Sigmoid colon (tissue), 3 donors: ENCODE measurements at regions not wholly inside any gene's neighbourhood (a gene's known extent, or its start where the extent isn't known, plus 50 kb on each side); places are given as distances from the start of the nearest gene placed in this dataset.

Experiments used
- POLR2A ChIP-seq, 2 donors: fragments of 450-650 bp; IDR thresholded peaks; one replicate each; pipeline ENCODE4 v1.6.1; 2016; ENCODE audit warnings: antibody characterized with exemption in 2 of 2, mild to moderate bottlenecking in 2 of 2, moderate library complexity in 2 of 2
- TF ChIP-seq, protein P1 (sequence below), 4 experiments: fragments of 450-650 bp in 3 of 4; fragments of 200-600 bp in 1 of 4; IDR thresholded peaks; one replicate each; pipeline ENCODE4 v1.5.1; 2016 to 2019; ENCODE audit warnings: antibody characterized with exemption in 4 of 4, mild to moderate bottlenecking in 3 of 4, moderate library complexity in 2 of 4

DNA sequence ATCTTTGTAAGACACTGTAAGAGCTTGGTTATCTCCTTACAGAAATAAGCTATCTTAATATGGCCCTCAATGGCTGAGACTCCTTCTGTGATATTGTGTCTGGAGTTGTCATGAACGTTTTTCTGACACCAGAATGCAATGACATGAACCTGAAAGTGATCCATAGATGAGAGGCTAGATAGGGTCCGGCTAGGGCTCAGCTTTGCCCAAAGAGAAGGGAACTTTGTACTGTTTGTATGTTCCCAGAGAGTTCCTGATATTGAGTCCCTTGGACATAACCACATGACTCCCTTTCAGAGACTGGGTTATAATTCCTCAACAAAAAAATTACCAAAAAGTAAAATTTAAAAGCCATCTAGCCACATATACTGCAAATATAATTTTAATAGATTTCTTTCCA is 575.8 kb upstream of the CLINT1 start:
- TF ChIP-seq, protein P1, sequence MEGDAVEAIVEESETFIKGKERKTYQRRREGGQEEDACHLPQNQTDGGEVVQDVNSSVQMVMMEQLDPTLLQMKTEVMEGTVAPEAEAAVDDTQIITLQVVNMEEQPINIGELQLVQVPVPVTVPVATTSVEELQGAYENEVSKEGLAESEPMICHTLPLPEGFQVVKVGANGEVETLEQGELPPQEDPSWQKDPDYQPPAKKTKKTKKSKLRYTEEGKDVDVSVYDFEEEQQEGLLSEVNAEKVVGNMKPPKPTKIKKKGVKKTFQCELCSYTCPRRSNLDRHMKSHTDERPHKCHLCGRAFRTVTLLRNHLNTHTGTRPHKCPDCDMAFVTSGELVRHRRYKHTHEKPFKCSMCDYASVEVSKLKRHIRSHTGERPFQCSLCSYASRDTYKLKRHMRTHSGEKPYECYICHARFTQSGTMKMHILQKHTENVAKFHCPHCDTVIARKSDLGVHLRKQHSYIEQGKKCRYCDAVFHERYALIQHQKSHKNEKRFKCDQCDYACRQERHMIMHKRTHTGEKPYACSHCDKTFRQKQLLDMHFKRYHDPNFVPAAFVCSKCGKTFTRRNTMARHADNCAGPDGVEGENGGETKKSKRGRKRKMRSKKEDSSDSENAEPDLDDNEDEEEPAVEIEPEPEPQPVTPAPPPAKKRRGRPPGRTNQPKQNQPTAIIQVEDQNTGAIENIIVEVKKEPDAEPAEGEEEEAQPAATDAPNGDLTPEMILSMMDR (IDR thresholded peaks at IDR 0.05), result no peak
- no peak for TF ChIP-seq POLR2A (IDR thresholded peaks at IDR 0.05)
